Fibroblast of lung (primary cell): ENCODE measurements at regions not wholly inside any gene's neighbourhood (a gene's known extent, or its start where the extent isn't known, plus 50 kb on each side); places are given as distances from the start of the nearest gene placed in this dataset.

Source experiments
- DNase-seq, 2 donors: peaks; one replicate each; pipeline versions ENCODE4 v3.0.0 to v3.0.0-alpha.2; 2010; ENCODE audit warnings: low read depth in 2 of 2
- H2AFZ ChIP-seq: 2 replicates; pipeline ENCODE4 v1.5.1; 2012; ENCODE audit warnings: low read length, control low read depth, inconsistent platforms
- H3K27ac ChIP-seq: 2 replicates; pipeline ENCODE4 v1.5.1; 2011; ENCODE audit warnings: low read length, control low read depth; ENCODE audit not compliant: insufficient read depth
- H3K27me3 ChIP-seq: 2 replicates; pipeline ENCODE4 v1.5.1; 2011; ENCODE audit warnings: mild to moderate bottlenecking, low read length; ENCODE audit not compliant: control insufficient read depth, insufficient read depth
- H3K36me3 ChIP-seq: 2 replicates; pipeline ENCODE4 v1.5.1; 2011; ENCODE audit warnings: low read length; ENCODE audit not compliant: control insufficient read depth, insufficient read depth
- H3K4me1 ChIP-seq: 2 replicates; pipeline ENCODE4 v1.5.1; 2011; ENCODE audit warnings: low read length; ENCODE audit not compliant: control insufficient read depth, insufficient read depth; ENCODE audit errors: extremely low read depth
- H3K4me2 ChIP-seq: 2 replicates; pipeline ENCODE4 v1.5.1; 2011; ENCODE audit warnings: low read length, control low read depth; ENCODE audit not compliant: insufficient read depth; ENCODE audit errors: extremely low read depth
- H3K4me3 ChIP-seq, 4 experiments: fragments of 200-600 bp in 1 of 4; sonication (generic) in 1 of 4; replicated peaks in 1 of 4; 2 replicates each; pipeline ENCODE4 v1.5.1; 2011 to 2016; ENCODE audit warnings: low read length in 4 of 4, low read depth in 3 of 4, mild to moderate bottlenecking in 3 of 4, control low read depth in 2 of 4, inconsistent platforms in 1 of 4, mixed read lengths in 1 of 4; ENCODE audit not compliant: insufficient read depth in 1 of 4; ENCODE audit errors: control extremely low read depth in 1 of 4
- H3K79me2 ChIP-seq: 2 replicates; pipeline ENCODE4 v1.5.1; 2012; ENCODE audit warnings: mild to moderate bottlenecking, low read length, inconsistent platforms; ENCODE audit not compliant: control insufficient read depth, insufficient read depth
- H3K9ac ChIP-seq: 2 replicates; pipeline ENCODE4 v1.5.1; 2011; ENCODE audit warnings: mild to moderate bottlenecking, low read length, control low read depth; ENCODE audit not compliant: insufficient read depth
- H3K9me3 ChIP-seq: 2 replicates; pipeline ENCODE4 v1.5.1; 2012; ENCODE audit warnings: low read depth, low read length; ENCODE audit not compliant: control insufficient read depth, insufficient read depth
- H4K20me1 ChIP-seq: 2 replicates; pipeline ENCODE4 v1.5.1; 2011; ENCODE audit warnings: low read length; ENCODE audit not compliant: control insufficient read depth, insufficient read depth; ENCODE audit errors: extremely low read depth
- CTCF ChIP-seq, 2 donors: IDR thresholded peaks in 1 of 2; conservative IDR thresholded peaks in 1 of 2; 1 replicate in 1 of 2; 2 replicates in 1 of 2; pipeline ENCODE4 v1.5.1; 2011 to 2012; ENCODE audit warnings: low read length in 2 of 2, control low read depth in 1 of 2, inconsistent platforms in 1 of 2, low read depth in 1 of 2, mild to moderate bottlenecking in 1 of 2
- EZH2 ChIP-seq: IDR thresholded peaks from 2 replicates; pipeline ENCODE4 v1.5.1; 2012; ENCODE audit warnings: low read length, control low read depth, mild to moderate bottlenecking; ENCODE audit errors: missing control alignments

- DNase-seq: no peak
- H3K27me3 ChIP-seq: no peaks in the 10 kb centered on the region
- H4K20me1 ChIP-seq: no peaks in the 10 kb centered on the region
- no peak overlapping the region for H3K4me2 ChIP-seq
- no peak overlapping the region for H3K9ac ChIP-seq
- no peaks in the 10 kb centered on the region for H3K79me2 ChIP-seq
- H3K36me3 ChIP-seq: no peaks in the 10 kb centered on the region
- H2AFZ ChIP-seq: no peak overlapping the region
- no peak overlapping the region for H3K4me3 ChIP-seq
- TF ChIP-seq CTCF (conservative IDR thresholded peaks at IDR 0.05 in 1 of 2, IDR thresholded peaks at IDR 0.05 in 1 of 2; ENCODE audit: low read depth in 1 of 2, low read length in 2 of 2): no peak
- no peak for TF ChIP-seq EZH2
- no peak overlapping the region for H3K27ac ChIP-seq
- no peaks in the 10 kb centered on the region for H3K4me1 ChIP-seq
- H3K9me3 ChIP-seq: no peaks in the 10 kb centered on the region
These were observed 577.5 kb downstream of the RPL10L start for GRCh38 chr14:46074061-46074460.

- H3K79me2 ChIP-seq: no peaks in the 10 kb centered on the region
- H3K4me2 ChIP-seq: no peak overlapping the region
- H4K20me1 ChIP-seq: no peaks in the 10 kb centered on the region
- no peaks in the 10 kb centered on the region for H3K36me3 ChIP-seq
- H2AFZ ChIP-seq: no peak overlapping the region
- no peaks in the 10 kb centered on the region for H3K4me1 ChIP-seq
- DNase-seq: no peak
- no peak overlapping the region for H3K27ac ChIP-seq
- H3K9me3 ChIP-seq: no peaks in the 10 kb centered on the region
- no peaks in the 10 kb centered on the region for H3K27me3 ChIP-seq
- no peak overlapping the region for H3K9ac ChIP-seq
- no peak for TF ChIP-seq CTCF (conservative IDR thresholded peaks at IDR 0.05 in 1 of 2, IDR thresholded peaks at IDR 0.05 in 1 of 2; ENCODE audit: low read depth in 1 of 2, low read length in 2 of 2)
- TF ChIP-seq EZH2: no peak
- H3K4me3 ChIP-seq: no peak overlapping the region
These were observed 587.7 kb downstream of the RPL10L start for GRCh38 chr14:46063872-46064271.

- DNase-seq: no peak
- Histone ChIP-seq H3K9me3 (no peaks in the 10 kb centered on the region), H3K9ac (no peak overlapping the region), H4K20me1 (no peaks in the 10 kb centered on the region), H3K4me1 (no peaks in the 10 kb centered on the region), H3K4me3 (no peak overlapping the region), H3K36me3 (no peaks in the 10 kb centered on the region), H3K27me3 (no peaks in the 10 kb centered on the region), H3K79me2 (no peaks in the 10 kb centered on the region), H2AFZ (no peak overlapping the region), H3K27ac (no peak overlapping the region), H3K4me2 (no peak overlapping the region)
- TF ChIP-seq EZH2 (no peak), CTCF (conservative IDR thresholded peaks at IDR 0.05 in 1 of 2, IDR thresholded peaks at IDR 0.05 in 1 of 2; ENCODE audit: low read depth in 1 of 2, low read length in 2 of 2) (no peak)
These were observed 592.5 kb downstream of the RPL10L start for GRCh38 chr14:46058964-46059563.
